GM12865 (cell line): ENCODE measurements at regions not wholly inside any gene's neighbourhood (a gene's known extent, or its start where the extent isn't known, plus 50 kb on each side); places are given as distances from the start of the nearest gene placed in this dataset.

Experiments used
- DNase-seq: peaks from one replicate; pipeline ENCODE4 v3.0.0; 2010; ENCODE audit warnings: low read depth
- H3K4me3 ChIP-seq: 2 replicates; pipeline ENCODE4 v1.5.1; 2011; ENCODE audit warnings: mild to moderate bottlenecking, low read depth, low read length, control low read depth
- CTCF ChIP-seq: IDR thresholded peaks from 2 replicates; pipeline ENCODE4 v1.5.1; 2011; ENCODE audit warnings: low read length, control low read depth, low read depth, inconsistent platforms; ENCODE audit not compliant: insufficient read depth; ENCODE audit errors: missing control alignments

GRCh38 chrX:23603501-23603900, 63.8 kb upstream of the PRDX4 start:
- DNase-seq = no peak
- no peak for TF ChIP-seq CTCF

GRCh38 chrX:23610495-23610894, 56.8 kb upstream of the PRDX4 start:
- TF ChIP-seq CTCF = no peak
- DNase-seq = no peak
- no peak overlapping the region for H3K4me3 ChIP-seq

More at GRCh38 chrX:23603501-23603900, 63.8 kb upstream of the PRDX4 start:
- H3K4me3 ChIP-seq = no peak overlapping the region

- TF ChIP-seq CTCF = no peak
- no peak overlapping the region for H3K4me3 ChIP-seq
- DNase-seq = no peak
Measured at GRCh38 chrX:23612846-23613245, 54.4 kb upstream of the PRDX4 start.

GRCh38 chrX:23616361-23616760, 50.9 kb upstream of the PRDX4 start:
- DNase-seq = peak; percentile 13
- H3K4me3 ChIP-seq = no peak overlapping the region
- TF ChIP-seq CTCF = peak; percentile 32
